ENCODE measurements at regions not wholly inside any gene's neighbourhood (a gene's known extent, or its start where the extent isn't known, plus 50 kb on each side); places are given as distances from the start of the nearest gene placed in this dataset.
"Not testable (repeated sequence)": the region's sequence is repeated elsewhere in the genome, so short reads cannot be mapped to it uniquely, and the experiment has no call there.

DNA sequence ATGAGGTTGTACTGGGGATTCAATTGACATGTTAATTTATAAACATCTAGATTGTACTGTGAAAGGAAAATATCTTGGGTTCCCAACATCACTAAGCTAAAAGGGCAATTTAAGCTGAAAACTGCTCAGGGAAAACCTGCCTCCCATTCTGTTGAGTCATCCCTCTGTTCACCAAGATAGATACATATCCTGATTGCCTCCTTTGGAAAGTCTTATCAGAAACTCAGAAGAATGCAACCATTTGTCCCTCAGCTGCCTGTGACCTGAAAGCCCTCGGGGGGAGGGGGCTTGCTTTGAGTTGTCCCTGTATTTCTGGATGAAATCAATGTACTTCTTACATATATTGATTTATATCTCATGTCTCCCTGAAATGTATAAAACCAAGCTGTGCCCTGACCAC is 187.0 kb upstream of the ETV3 start:
- no peak for DNase-seq (ENCODE audit: low spot score)

DNA sequence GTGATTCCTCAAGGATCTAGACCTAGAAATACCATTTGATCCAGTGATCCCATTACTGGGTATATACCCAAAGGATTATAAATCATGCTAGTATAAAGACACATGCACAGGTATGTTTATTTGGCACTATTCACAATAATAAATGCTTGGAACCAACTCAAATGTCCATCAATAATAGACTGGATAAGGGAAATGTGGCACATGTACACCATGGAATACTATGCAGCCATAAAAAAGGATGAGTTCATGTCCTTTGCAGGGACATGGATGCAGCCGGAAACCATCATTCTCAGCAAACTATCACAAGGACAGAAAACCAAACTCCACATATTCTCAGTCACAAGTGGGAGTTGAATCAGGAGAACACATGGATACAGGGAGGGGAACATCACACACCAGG is 183.8 kb upstream of the ETV3 start:
- not testable (repeated sequence) for DNase-seq (ENCODE audit: low spot score)

DNA sequence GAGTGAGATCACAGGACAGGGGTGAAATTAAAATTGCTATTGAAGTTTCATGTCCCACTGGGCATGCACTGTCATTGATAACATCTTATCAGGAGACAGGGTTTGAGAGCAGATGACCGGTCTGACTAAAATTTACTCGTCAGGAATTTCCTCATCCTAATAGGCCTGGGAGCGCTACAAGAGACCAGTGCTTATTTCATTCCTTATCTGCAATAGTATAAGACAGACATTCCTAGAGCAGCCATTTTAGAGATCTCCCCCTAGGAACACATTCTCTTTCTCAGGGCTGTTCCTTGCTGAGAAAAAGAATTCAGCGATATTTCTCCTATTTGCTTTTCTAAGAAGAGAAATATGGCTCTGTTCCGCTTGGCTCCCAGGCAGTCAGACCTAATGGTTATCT is 181.4 kb upstream of the ETV3 start:
- DNase-seq (ENCODE audit: low spot score) = no peak

DNA sequence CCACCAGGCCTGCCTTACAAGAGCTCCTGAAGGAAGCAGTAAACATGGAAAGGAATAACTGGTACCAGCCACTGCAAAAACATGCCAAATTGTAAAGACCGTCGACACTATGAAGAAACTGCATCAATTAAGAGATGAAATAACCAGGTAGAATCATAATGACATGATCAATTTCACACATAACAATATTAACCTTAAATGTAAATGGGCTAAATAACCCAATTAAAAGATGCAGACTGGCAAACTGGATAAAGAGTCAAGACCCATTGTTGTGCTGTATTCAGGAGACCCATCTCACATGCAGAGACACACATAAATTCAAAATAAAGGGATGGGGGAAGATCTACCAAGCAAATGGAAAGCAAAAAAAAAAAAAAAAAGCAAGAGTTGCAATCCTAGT is 179.0 kb upstream of the ETV3 start:
- not testable (repeated sequence) for DNase-seq (ENCODE audit: low spot score)

DNA sequence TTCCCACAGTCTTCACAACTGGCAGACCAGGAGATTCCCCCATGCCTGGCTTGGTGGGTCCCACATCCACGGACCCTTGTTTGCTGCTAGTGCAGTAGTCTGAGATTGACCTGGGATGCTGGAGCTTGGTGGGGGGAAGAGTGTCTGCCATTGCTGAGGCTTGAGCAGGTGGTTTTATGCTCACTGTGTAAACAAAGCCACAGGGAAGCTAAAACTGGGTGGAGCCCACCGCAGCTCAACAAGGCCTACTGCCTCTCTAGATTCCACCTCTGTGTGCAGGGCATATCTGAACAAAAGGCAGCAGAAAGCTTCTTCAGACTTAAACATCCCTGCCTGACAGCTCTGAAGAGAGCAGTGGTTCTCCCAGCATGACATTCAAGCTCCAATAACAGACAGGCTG is 177.3 kb upstream of the ETV3 start:
- DNase-seq (ENCODE audit: low spot score) = no peak

DNA sequence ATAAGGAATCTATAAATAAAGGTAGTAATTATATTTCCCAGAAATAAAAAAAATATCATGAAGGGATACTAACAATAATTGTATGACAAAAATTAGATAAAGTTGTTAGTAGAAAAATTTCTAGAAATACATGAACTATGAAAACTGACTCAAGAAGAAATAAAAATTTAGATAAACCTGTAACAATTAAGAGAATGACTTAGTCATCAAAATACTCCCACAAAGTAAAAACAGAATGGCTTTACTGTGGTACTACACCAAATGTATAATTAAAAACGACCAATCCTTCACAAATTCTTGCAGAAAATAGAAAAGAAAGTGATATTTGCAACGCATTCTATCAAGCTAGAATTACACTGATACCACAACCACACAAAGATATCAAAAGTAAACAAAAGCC is 176.2 kb upstream of the ETV3 start:
- no peak for DNase-seq (ENCODE audit: low spot score)

DNA sequence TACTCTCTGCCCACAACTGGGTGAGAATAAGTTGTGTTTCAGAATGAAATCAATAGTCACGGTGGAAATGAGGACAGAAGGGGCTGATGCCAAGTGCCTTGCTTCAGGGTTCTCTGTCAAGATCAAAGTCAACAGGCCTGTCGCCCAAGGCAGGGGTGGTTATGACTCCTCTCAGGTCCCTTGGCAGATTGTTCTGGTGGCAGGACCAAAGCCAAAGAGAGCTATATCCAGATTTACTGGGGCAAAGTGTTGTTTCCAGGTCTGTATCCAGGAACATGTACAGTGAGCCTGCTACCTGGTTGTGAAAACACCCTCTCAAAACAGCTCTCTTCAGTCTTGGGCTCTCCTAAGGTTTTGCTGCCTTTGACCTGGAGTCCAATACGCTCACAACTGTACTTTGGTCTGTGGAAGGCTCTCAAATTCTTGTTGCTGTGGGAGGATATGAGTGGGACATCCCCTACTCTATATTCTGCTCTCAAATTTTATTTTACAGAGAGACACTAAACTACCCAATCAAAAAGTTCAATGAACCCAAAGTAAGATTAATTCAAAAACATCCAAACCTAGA is 175.1 kb upstream of the ETV3 start:
- no peak for DNase-seq (ENCODE audit: low spot score)

DNA sequence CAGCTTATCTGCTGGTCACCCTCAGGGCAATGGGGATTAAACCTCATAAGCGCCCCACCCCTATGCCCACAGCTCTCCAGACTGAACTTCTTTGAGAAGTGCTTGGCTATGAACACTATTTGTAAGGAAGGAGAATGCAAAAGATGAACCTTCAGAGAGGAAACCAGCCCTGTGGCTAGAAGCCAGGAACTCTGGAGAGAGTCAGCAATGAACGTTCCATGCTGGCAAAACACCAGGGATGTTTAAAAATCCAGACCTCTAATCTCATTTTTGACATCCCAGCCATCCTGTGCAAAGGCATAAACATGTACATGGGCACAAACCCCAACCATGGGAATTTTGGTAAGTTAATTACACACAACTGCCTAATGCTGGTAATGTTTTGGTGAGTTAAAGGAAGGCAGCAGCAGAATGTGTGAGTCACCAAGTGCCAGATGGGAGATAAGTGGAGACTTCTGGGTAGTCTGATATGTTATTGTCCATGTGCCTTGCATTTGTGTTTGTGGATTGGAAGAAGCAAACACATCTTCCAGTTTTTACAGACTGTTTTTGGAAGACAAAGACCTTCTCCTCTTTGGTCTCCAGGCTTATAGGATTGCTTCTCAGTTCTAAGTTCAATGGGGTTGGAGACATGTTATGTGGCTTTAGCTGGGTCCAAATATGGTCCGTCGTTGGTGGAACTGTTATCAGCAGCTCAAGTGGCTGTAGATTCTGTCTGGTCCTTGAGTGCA is 174.1 kb upstream of the ETV3 start:
- no peak for DNase-seq (ENCODE audit: low spot score)

DNA sequence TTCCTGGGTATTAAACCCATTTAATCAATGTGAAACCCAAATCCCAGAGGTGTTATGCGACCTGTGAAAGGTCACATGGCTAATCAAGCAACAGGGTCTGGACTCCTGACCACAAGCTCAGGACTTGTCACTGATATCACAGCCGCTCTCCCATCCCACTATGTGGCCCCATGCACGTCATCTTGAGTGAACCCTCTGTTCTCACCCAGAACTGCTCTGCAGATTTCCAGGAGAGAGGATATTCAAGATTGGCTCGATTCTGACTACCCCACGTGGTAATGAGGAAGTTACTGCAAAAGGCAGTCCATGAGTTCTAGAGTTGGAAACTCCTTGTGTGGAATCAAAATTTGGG is 173.5 kb upstream of the ETV3 start:
- no peak for DNase-seq (ENCODE audit: low spot score)

DNA sequence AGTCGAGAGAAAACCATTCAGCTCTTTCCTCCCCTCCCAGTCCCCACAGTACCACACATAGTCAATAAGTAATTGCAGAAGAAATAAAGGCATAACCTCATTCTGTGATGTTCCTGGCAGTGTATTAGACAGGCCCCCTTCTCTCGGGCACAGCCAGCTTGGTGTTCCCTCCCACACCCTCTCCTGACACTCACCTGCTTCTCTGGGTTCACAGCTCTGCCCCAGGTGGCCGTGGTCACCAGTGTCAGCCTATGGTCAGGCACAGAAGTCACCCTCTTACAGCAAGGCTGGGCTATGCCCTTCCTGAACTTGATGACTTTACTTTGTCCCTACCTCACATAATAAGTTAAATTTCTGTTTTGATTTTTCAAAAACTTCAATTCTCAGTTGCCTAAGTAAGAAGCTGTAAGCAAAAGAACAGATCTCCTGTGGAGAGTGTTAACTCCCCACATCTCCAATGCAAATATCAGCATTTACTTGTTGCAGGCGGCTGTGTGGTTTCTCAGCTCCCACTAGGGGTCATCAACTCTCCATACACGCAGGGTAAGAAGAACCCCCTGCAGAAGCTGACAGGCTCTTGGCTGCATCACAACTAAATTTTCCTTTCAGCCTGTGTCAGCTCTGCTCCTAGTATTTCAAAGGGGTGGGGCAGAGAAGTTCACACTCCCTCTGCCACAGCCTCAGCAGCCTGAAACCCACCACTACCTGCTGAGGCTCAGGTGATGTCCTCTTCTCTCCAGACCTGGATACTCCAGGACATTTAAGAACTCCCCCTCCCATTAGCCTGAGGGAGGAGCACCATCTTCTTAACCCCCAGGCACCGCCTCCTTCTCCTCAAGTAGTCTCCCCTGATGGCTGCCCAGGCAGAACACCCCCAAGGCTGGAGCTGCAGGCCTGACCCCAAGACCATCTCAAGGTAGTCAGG is 172.9 kb upstream of the ETV3 start:
- not testable (repeated sequence) for DNase-seq (ENCODE audit: low spot score)

DNA sequence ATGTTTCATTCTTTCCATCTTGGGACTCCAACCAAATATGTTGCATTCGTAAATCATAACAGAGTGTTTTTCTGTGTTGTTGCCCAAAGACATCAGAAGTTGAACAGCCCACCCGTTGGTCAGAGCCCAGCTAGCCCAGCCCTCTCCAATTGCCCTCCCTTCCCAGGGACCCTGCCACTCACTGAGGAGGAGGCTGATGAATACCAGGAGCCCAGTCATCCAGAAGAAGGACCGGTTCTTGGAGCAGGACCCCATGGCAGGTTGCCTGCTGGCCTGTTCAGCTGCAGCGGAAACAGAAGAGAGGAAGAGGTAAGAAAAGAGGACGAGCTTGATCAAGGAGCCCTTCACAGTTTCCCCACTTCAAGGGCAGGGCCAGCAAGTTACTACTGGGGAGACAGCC is 172.2 kb upstream of the ETV3 start:
- no peak for DNase-seq (ENCODE audit: low spot score)

DNA sequence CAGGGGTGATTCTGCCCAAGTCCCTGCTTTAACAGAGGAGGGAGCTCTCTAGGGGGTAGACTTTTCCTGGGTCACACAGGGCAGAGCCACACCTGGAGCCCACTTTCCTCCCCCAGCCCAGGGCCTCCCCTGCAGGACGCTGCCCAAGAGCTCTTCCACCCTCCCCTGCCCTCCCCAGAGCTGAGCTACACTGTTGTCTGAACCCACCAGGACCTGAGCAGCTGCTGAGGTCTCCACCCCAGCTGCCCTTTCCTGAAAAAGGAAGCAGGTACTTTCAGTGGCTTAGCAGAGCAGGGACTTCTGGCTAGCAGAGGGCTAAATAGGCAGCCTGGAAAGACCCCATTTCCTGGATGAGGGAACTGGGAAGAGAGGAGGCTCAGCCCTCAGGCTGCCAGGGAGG is 169.3 kb upstream of the ETV3 start:
- DNase-seq (ENCODE audit: low spot score) = no peak

DNA sequence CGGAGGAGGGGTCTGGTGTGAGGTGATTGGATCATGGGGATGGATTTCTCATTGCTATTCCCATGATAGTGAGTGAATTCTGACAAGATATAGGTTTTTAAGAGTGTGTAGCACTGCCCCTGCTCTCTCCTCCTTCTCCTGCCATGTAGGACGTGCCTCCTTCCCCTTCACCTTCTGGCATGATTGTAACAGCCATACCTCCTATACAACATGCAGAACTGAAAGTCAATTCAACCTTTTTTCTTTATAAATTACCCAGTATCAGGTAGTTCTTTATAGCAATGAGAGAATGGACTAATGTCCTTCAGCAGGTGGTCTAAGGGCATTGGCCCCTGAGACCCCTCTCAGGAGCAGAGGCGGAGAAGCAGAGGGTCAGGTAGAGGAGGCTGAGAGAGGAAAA is 168.7 kb upstream of the ETV3 start:
- no peak for DNase-seq (ENCODE audit: low spot score)

DNA sequence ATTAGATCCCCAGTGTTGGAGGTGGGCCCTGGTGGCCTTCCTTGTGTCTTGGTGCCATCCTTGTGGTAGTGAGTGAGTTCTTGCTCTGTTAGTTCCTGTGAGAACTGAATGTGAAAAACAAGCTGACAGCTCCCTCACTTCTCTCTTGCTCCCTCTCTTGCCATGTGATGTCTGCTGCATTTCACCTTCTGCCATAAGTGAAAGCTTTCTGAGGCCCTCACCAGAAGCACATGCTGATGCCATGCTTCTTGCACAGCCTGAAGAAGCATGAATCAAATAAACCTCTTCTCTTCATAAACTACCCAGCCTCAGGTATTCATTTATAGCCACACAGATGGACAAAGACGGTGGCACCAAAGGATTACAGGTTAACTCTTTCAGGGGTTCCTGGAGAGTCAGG is 166.1 kb upstream of the ETV3 start:
- DNase-seq (ENCODE audit: low spot score) = no peak

DNA sequence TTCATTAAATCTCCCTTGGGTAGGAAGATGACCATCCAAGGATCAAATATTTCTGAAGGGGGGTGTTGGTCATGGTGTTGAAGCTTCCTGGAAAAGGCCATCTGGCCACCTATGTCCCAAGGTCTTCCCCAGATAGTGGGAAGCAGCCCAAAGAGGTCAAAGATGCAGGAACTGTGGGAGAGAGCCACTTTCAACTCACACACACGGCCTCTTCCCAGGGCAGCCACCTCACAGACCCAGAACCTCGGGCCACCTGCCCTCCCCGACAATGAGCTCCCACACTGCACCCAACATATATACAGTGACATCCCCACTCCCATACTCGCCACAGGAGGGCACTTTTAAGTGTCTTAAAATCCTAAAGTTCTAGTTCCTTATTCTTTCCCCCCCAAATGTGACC is 164.5 kb upstream of the ETV3 start:
- no peak for DNase-seq (ENCODE audit: low spot score)

DNA sequence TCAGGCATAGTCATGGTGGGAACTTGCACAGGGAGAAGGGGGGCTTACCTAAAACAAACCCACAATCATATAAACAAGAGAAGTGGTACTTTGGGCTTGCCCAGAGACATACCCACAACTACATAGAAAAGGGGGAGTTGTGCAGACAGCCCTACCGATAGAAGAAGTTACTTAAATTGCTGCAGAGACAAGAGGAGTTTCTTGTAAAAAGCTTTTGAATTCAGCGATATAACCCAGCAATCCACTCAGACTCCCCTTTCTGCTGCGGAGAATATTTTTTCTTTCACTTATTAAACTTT is 164.0 kb upstream of the ETV3 start:
- DNase-seq (ENCODE audit: low spot score) = no peak

DNA sequence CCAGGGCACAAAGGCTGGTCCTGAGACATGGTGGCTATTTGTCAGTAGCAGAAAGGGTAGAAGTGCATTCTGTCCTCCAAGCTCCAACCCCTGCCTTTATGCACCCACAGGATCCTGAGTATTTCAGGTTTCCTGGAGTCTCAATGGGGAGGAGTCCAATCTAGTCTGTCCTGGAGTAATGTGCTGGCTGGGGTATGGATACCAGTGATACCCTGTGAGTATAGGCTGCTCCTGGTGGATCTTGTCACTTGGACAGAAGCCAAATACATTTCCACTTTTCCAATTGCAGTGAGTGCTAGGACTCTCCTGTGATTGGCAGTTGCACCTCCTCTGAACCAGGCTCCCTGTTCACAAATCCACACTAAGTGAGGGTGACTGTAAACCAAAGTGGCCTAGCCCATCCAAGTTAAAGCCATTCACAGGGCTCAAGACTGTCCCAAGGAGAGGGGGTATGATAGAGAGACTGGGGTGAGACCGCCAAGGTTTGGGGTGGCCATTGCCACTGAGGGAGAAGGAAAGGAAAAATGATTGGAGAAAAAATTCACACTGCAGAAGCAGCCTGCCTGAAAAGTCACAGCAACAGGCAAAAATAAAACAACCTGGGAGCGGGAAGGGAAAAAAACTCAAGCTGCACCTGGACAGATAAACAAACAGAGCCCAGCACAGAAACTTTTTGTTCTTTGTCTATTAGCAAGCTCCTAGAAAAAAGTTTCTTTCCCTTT is 163.4 kb upstream of the ETV3 start:
- no peak for DNase-seq (ENCODE audit: low spot score)

DNA sequence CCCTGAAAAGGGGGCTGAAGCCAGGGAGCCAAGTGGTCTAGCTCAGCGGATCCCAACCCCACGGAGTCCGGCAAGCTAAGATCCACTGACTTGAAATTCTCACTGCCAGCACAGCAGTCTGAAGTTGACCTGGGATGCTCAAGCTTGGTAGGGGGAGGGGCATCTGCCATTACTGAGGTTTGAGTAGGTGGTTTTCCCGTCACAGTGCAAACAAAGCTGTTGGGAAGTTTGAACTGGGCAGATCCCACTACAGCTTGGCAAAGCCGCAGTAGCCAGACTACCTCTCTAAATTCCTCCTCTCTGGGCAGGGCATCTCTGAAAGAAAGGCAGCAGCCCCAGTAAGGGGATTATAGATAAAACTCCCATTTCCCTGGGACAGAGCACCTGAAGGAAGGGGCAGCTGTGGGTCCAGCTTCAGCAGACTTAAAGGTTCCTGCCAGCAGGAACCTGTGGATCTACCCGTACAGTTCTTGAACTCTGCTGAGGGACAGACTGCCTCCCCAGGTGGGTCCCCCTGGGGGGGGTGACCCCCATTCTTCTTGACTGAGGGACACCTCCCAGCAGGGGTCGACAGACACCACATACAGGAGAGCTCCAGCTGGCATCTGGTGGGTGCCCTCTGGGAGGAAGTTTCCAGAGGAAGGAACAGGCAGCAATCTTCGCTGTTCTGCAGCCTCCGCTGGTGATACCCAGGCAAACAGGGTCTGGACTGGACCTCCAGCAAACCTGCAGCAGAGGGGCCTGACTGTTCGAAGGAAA is 156.4 kb upstream of the ETV3 start:
- not testable (repeated sequence) for DNase-seq (ENCODE audit: low spot score)

DNA sequence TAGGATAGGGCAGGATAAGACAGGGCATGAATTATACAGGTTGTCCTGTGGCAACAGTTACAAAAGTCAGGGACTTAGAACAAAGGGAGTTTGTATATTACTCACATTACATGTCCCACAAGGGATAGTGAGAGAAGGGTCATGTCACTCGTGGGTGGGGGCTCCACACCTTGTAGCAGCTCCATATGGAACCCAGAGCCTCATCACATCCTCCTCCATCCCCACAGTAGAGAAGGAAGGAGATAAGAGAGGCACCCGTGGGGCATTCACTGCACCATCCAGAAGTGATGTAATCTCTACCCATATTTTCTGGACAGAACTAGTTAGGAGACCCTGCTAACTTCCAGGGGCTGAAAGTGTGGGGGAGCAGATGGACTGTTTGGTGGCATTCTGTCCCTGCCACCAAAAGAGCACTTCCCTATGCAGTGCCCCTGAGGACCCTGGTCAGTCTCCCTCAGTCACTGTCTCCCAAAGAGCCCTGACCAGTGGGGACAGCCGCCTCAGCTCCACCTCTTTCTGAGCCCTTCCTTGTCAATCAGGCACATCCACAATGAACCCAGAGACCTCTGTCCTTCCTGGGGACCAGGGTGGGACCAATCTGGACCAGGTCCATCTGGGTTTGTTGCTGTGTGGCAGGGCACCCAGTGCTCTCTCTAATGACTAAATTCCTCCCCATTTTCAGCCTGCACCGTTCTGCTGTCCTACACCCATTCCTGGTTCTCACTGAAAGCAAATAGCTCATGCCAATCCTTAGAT is 154.8 kb upstream of the ETV3 start:
- no peak for DNase-seq (ENCODE audit: low spot score)

DNA sequence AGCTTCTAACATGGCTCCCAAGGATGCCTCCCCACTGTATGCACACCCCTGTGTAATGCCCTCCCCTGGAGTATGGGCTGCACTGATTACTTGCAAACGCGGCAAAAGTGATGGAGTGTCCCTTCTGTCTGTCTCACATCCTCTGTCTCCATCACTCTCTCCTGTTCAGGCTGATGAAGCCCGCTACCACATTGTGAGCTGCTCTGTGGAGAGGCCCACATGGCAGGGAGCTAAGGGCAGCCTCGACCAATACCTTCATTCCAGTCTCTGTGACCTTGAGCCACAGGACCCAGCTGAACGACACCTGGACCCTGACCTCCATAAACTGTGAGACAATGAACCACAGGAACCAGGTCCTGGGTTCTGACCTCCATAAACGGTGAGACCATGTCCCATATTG is 154.1 kb upstream of the ETV3 start:
- DNase-seq (ENCODE audit: low spot score) = no peak

DNA sequence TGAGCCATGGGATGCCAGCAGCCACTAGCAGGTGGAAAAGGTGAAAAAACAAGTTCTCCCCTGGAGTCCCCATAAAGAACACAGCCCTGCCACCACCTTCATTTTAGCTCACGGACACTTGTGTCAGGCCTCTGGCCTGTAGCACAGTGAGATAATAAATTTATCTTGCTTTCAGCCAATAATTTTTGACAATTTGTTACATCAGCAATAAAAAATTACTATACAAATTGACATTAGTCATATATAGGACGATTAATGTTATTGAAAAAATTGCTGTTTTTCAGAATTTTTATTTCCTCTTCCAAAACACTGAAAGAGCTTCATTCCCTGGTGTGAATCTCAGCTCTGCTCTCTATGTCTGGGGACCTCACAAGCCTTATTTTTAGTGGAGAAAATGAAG is 152.9 kb upstream of the ETV3 start:
- DNase-seq (ENCODE audit: low spot score) = no peak
